ENCODE measurements at regions not wholly inside any gene's neighbourhood (a gene's known extent, or its start where the extent isn't known, plus 50 kb on each side); places are given as distances from the start of the nearest gene placed in this dataset.

DNA sequence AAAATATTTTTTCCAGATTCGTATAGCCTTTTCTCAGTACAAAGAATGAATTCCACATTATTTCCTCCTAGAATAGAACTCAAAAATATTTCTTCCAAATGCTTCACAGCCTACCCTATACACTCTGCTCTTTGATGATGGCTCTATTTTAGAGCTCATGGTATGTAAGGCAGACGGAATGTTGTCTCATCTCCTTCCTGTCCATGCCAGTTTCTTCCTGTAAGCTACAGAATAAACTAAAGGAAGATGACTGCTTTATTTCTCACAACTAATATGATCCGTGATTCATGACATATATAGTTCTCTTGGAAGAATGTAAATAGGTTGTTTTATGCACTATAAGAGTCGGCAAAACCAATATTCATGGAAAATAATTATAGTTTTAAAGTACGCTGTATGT, 723.1 kb downstream of the CDH11 start:
- no peak for TF ChIP-seq TAF1 (IDR thresholded peaks at IDR 0.05; ENCODE audit: borderline replicate concordance, insufficient read depth, low read length)
- TF ChIP-seq POLR2AphosphoS5 (IDR thresholded peaks at IDR 0.05; ENCODE audit: low read depth, low read length) = no peak

Data from PFSK-1 (cell line).